HG03103 (cell line): ENCODE measurements at regions not wholly inside any gene's neighbourhood (a gene's known extent, or its start where the extent isn't known, plus 50 kb on each side); places are given as distances from the start of the nearest gene placed in this dataset.
"Not testable (repeated sequence)": the region's sequence is repeated elsewhere in the genome, so short reads cannot be mapped to it uniquely, and the experiment has no call there.

Experiments used
- ATAC-seq: cut with Tn5 transposase; IDR thresholded peaks from one replicate; pipeline ENCODE4 v1.9.1; 2021; ENCODE audit warnings: low read depth; ENCODE audit not compliant: unreplicated experiment

- ATAC-seq = no peak
Observed at GRCh38 chr1:4207183-4207582, 307.1 kb upstream of the C1orf174 start.

- no peak for ATAC-seq
Observed at GRCh38 chr1:4207842-4208692, 308.0 kb upstream of the C1orf174 start.

GRCh38 chr1:4210043-4210442 lies 310.0 kb upstream of the C1orf174 start:
- ATAC-seq = no peak

GRCh38 chr1:4212796-4213195 lies 312.7 kb upstream of the C1orf174 start:
- ATAC-seq = no peak

GRCh38 chr1:4213366-4213973 lies 313.4 kb upstream of the C1orf174 start:
- ATAC-seq = no peak

GRCh38 chr1:4214826-4215225 lies 314.8 kb upstream of the C1orf174 start:
- ATAC-seq = no peak

- ATAC-seq = no peak
Observed at GRCh38 chr1:4215391-4215790, 315.3 kb upstream of the C1orf174 start.

- no peak for ATAC-seq
Observed at GRCh38 chr1:4216231-4216630, 316.2 kb upstream of the C1orf174 start.

GRCh38 chr1:4218619-4219018 lies 318.5 kb upstream of the C1orf174 start:
- no peak for ATAC-seq

- no peak for ATAC-seq
Observed at GRCh38 chr1:4219111-4219510, 319.0 kb upstream of the C1orf174 start.

- ATAC-seq = no peak
Observed at GRCh38 chr1:4219826-4220225, 319.8 kb upstream of the C1orf174 start.

- no peak for ATAC-seq
Observed at GRCh38 chr1:4220362-4220761, 320.3 kb upstream of the C1orf174 start.

GRCh38 chr1:4221107-4221506 lies 321.0 kb upstream of the C1orf174 start:
- ATAC-seq = no peak

- no peak for ATAC-seq
Observed at GRCh38 chr1:4224684-4225467, 324.8 kb upstream of the C1orf174 start.

GRCh38 chr1:4227986-4228385 lies 327.9 kb upstream of the C1orf174 start:
- no peak for ATAC-seq

GRCh38 chr1:4253935-4254334 lies 353.9 kb upstream of the C1orf174 start:
- no peak for ATAC-seq

- ATAC-seq = no peak
Observed at GRCh38 chr1:4256351-4256750, 356.3 kb upstream of the C1orf174 start.

GRCh38 chr1:4258146-4258777 lies 358.2 kb upstream of the C1orf174 start:
- not testable (repeated sequence) for ATAC-seq

- no peak for ATAC-seq
Observed at GRCh38 chr1:4261327-4261726, 361.3 kb upstream of the C1orf174 start.

- ATAC-seq = no peak
Observed at GRCh38 chr1:4262665-4263064, 362.6 kb upstream of the C1orf174 start.

- no peak for ATAC-seq
Observed at GRCh38 chr1:4263699-4264098, 363.6 kb upstream of the C1orf174 start.
